ENCODE measurements at regions not wholly inside any gene's neighbourhood (a gene's known extent, or its start where the extent isn't known, plus 50 kb on each side); places are given as distances from the start of the nearest gene placed in this dataset.

DNA sequence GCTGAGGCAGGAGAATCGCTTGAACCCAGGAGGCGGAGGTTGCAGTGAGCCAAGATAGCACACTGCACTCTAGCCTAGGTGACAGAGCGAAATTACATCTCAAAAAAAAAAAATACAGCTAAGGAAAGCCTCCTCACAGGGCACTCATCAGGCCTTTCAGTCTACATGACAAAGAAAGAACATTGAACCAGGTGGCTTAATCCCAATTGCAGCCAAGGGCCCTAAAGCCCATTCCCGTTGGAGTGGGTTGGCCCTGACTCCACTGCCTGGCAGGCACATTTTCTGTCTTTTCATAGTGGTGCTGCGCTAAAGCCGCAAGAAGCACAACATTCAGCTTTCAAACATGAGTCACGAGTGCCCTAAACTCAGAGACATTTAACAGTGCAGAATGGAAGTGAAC lies 372.5 kb downstream of the RNF144A start:
- TF ChIP-seq, protein P1, sequence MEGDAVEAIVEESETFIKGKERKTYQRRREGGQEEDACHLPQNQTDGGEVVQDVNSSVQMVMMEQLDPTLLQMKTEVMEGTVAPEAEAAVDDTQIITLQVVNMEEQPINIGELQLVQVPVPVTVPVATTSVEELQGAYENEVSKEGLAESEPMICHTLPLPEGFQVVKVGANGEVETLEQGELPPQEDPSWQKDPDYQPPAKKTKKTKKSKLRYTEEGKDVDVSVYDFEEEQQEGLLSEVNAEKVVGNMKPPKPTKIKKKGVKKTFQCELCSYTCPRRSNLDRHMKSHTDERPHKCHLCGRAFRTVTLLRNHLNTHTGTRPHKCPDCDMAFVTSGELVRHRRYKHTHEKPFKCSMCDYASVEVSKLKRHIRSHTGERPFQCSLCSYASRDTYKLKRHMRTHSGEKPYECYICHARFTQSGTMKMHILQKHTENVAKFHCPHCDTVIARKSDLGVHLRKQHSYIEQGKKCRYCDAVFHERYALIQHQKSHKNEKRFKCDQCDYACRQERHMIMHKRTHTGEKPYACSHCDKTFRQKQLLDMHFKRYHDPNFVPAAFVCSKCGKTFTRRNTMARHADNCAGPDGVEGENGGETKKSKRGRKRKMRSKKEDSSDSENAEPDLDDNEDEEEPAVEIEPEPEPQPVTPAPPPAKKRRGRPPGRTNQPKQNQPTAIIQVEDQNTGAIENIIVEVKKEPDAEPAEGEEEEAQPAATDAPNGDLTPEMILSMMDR (conservative IDR thresholded peaks at IDR 0.05; ENCODE audit: low read depth, low read length): no peak
- no peak for TF ChIP-seq EZH2 (IDR thresholded peaks at IDR 0.05; ENCODE audit: borderline replicate concordance, low read depth, low read length, poor library complexity, severe bottlenecking)
